Gastrocnemius medialis (tissue), 4 donors: ENCODE measurements at regions not wholly inside any gene's neighbourhood (a gene's known extent, or its start where the extent isn't known, plus 50 kb on each side); places are given as distances from the start of the nearest gene placed in this dataset.

Experiments
- CTCF ChIP-seq, 5 experiments: fragments of 450-650 bp in 3 of 5; fragments of 200-600 bp in 2 of 5; sonication (generic) in 2 of 5; IDR thresholded peaks in 4 of 5; conservative IDR thresholded peaks in 1 of 5; 1 replicate in 4 of 5; 2 replicates in 1 of 5; pipeline ENCODE4 v1.5.1; 2016 to 2019; ENCODE audit warnings: antibody characterized with exemption in 5 of 5, mild to moderate bottlenecking in 3 of 5, moderate library complexity in 3 of 5
- POLR2A ChIP-seq, 2 donors: fragments of 450-650 bp; IDR thresholded peaks; one replicate each; pipeline ENCODE4 v1.6.1; 2017; ENCODE audit warnings: antibody characterized with exemption in 2 of 2, mild to moderate bottlenecking in 2 of 2, moderate library complexity in 2 of 2

DNA sequence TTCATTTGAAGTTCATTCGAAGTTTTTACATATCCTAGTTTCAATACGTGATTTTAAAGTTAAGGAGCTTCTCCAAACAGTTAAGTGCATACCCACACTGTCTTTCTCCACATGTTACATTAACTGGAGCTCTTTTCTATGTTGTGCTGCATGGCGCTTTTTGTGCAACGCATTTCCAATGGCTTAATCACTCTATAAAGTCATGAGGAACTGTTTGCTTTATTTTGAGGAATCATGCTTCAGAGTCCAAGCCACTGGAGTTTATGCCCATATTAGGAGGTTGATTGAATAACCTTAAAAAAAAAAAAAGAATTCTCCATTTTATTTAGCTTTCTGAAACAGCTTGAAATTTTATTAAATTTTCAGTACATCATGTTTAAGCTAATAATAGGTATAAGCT, 109.4 kb upstream of the MBNL1 start:
- TF ChIP-seq CTCF (IDR thresholded peaks at IDR 0.05 in 4 of 5, conservative IDR thresholded peaks at IDR 0.05 in 1 of 5) (no peak), POLR2A (IDR thresholded peaks at IDR 0.05) (no peak)
